ENCODE measurements at regions not wholly inside any gene's neighbourhood (a gene's known extent, or its start where the extent isn't known, plus 50 kb on each side); places are given as distances from the start of the nearest gene placed in this dataset.

GRCh38 chr16:8107296-8107695 is 483.0 kb downstream of the TMEM114 start:
- Histone ChIP-seq H3K9me3 (no peaks in the 10 kb centered on the region), H3K27me3 (replicated peaks; ENCODE audit: insufficient read depth) (no peaks in the 10 kb centered on the region), H3K4me3 (no peak overlapping the region), H3K4me1 (replicated peaks) (no peaks in the 10 kb centered on the region), H3K36me3 (no peaks in the 10 kb centered on the region), H3K27ac (no peak overlapping the region)
- 72% methylated on average over 10 of the region's 10 CpGs for WGBS
- intact Hi-C loops (cut with DNase I) = no loop called here
- DNase-seq (ENCODE audit: low spot score) = no peak
- TF ChIP-seq, protein P1, sequence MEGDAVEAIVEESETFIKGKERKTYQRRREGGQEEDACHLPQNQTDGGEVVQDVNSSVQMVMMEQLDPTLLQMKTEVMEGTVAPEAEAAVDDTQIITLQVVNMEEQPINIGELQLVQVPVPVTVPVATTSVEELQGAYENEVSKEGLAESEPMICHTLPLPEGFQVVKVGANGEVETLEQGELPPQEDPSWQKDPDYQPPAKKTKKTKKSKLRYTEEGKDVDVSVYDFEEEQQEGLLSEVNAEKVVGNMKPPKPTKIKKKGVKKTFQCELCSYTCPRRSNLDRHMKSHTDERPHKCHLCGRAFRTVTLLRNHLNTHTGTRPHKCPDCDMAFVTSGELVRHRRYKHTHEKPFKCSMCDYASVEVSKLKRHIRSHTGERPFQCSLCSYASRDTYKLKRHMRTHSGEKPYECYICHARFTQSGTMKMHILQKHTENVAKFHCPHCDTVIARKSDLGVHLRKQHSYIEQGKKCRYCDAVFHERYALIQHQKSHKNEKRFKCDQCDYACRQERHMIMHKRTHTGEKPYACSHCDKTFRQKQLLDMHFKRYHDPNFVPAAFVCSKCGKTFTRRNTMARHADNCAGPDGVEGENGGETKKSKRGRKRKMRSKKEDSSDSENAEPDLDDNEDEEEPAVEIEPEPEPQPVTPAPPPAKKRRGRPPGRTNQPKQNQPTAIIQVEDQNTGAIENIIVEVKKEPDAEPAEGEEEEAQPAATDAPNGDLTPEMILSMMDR (IDR thresholded peaks at IDR 0.05) = no peak
- TF ChIP-seq POLR2A (IDR thresholded peaks at IDR 0.05) (no peak), POLR2AphosphoS5 (IDR thresholded peaks at IDR 0.05) (no peak)

- H3K4me3 ChIP-seq = no peak overlapping the region
- intact Hi-C loops (cut with DNase I) = no loop called here
- no peak for DNase-seq (ENCODE audit: low spot score)
- no peaks in the 10 kb centered on the region for H3K27me3 ChIP-seq (replicated peaks; ENCODE audit: insufficient read depth)
- WGBS = 79% methylated on average over 8 of the region's 8 CpGs
- H3K27ac ChIP-seq = no peak overlapping the region
- no peaks in the 10 kb centered on the region for H3K9me3 ChIP-seq
- TF ChIP-seq POLR2A (IDR thresholded peaks at IDR 0.05) = no peak
- TF ChIP-seq POLR2AphosphoS5 (IDR thresholded peaks at IDR 0.05) = no peak
- TF ChIP-seq, protein P1 (IDR thresholded peaks at IDR 0.05) = no peak
- no peaks in the 10 kb centered on the region for H3K36me3 ChIP-seq
- no peaks in the 10 kb centered on the region for H3K4me1 ChIP-seq (replicated peaks)
These were observed 486.5 kb downstream of the TMEM114 start for GRCh38 chr16:8103649-8104289.

GRCh38 chr16:8099586-8099985 is 490.7 kb downstream of the TMEM114 start:
- WGBS = 44% methylated on average over 4 of the region's 4 CpGs
- TF ChIP-seq POLR2A (IDR thresholded peaks at IDR 0.05) (no peak), POLR2AphosphoS5 (IDR thresholded peaks at IDR 0.05) (no peak)
- TF ChIP-seq, protein P1 (IDR thresholded peaks at IDR 0.05) = no peak

DNA sequence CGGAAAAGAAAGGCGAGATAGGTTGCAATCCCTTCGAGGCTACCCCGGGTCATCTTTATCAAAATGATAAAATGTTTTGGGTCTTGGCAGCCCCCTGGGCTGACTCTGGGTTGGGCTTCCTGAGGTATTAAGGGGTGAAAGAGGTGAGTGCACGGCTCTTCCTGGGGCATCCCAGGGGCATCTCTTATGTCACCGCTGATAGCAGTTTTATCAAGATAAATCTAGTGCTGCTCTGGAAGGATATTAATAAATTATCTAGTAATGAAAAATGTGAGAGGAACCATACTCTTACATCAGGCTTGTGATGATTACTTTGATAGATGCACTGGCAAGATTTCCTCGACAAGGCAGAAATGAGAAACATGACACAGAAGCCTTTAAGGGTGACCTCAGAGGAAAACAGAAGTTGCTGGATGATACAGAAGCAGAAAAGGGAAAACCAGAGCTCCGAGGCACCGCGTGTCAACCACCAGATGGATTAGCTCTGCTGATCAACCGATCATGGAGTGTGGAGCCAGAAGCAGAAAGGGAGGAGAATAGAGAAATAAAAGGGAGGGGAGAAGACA is 491.3 kb downstream of the TMEM114 start:
- no peak for DNase-seq (ENCODE audit: low spot score)
- WGBS = 72% methylated on average over 11 of the region's 11 CpGs

More at GRCh38 chr16:8099586-8099985, 490.7 kb downstream of the TMEM114 start:
- no peak for DNase-seq (ENCODE audit: low spot score)
- Histone ChIP-seq H3K27me3 (replicated peaks; ENCODE audit: insufficient read depth) (no peaks in the 10 kb centered on the region), H3K4me1 (replicated peaks) (no peaks in the 10 kb centered on the region), H3K9me3 (no peaks in the 10 kb centered on the region), H3K27ac (no peak overlapping the region), H3K4me3 (no peak overlapping the region), H3K36me3 (no peaks in the 10 kb centered on the region)
- intact Hi-C loops (cut with DNase I) = no loop called here

More for the DNA sequence above, 491.3 kb downstream of the TMEM114 start:
- no peaks in the 10 kb centered on the region for H3K9me3 ChIP-seq
- no peaks in the 10 kb centered on the region for H3K27me3 ChIP-seq (replicated peaks; ENCODE audit: insufficient read depth)
- no peaks in the 10 kb centered on the region for H3K4me1 ChIP-seq (replicated peaks)
- intact Hi-C loops (cut with DNase I) = no loop called here
- H3K27ac ChIP-seq = no peak overlapping the region
- H3K36me3 ChIP-seq = no peaks in the 10 kb centered on the region
- no peak overlapping the region for H3K4me3 ChIP-seq
- TF ChIP-seq, protein P1 (IDR thresholded peaks at IDR 0.05) = no peak
- no peak for TF ChIP-seq POLR2A (IDR thresholded peaks at IDR 0.05)
- TF ChIP-seq POLR2AphosphoS5 (IDR thresholded peaks at IDR 0.05) = no peak
